ENCODE measurements at regions not wholly inside any gene's neighbourhood (a gene's known extent, or its start where the extent isn't known, plus 50 kb on each side); places are given as distances from the start of the nearest gene placed in this dataset.

DNA sequence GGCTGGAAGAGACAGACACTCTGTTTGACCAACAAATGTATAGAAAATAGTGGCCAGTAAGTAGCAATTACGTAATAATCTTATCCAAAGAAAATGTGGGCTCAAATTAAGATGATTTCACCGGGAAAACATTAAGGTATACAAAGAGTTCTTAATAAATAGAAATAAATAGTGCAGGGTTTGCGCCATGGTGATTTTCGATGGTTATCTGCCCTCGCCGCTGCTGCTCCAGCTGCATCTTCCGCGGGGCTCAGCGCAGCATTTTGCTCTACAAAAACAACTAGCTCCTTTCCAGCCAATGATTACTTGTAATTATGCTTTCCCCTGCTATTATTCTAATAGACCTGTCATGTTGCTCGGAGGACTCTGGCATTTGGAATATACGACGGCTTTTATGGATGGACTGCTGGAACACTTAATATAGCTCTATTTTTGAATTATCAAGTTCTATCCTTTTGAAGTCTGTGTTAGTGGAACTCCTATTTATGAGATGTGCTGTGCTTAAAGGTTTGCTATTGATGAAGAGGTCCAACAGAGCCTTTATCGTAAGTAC is 103.8 kb downstream of the BUB3 start:
- TF ChIP-seq, protein P1, sequence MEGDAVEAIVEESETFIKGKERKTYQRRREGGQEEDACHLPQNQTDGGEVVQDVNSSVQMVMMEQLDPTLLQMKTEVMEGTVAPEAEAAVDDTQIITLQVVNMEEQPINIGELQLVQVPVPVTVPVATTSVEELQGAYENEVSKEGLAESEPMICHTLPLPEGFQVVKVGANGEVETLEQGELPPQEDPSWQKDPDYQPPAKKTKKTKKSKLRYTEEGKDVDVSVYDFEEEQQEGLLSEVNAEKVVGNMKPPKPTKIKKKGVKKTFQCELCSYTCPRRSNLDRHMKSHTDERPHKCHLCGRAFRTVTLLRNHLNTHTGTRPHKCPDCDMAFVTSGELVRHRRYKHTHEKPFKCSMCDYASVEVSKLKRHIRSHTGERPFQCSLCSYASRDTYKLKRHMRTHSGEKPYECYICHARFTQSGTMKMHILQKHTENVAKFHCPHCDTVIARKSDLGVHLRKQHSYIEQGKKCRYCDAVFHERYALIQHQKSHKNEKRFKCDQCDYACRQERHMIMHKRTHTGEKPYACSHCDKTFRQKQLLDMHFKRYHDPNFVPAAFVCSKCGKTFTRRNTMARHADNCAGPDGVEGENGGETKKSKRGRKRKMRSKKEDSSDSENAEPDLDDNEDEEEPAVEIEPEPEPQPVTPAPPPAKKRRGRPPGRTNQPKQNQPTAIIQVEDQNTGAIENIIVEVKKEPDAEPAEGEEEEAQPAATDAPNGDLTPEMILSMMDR (IDR thresholded peaks at IDR 0.05; ENCODE audit: insufficient read depth, low read depth, low read length) = no peak
- no peak overlapping the region for H3K4me3 ChIP-seq (ENCODE audit: low read depth, low read length)
- DNase-seq (ENCODE audit: low read depth) = no peak

DNA sequence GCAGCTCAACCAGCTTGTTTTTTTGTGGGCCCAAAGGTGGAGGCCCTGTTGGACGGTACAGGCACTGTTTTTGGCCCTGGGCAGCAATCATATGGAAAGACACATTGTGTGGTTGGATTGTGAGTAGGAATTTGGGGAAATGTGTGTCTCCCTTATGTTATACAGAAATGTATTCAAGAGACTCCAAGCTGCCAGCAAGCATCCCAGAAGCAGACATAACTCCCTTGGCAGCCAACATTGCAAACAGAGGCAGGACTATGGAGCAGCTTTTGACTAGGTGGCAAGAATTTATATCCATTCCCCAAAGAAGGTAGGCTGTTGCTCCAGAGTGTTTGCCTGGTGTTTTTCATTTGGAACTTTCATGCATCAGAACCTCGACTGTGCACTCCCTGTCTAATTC is 104.9 kb downstream of the BUB3 start:
- H3K4me3 ChIP-seq (ENCODE audit: low read depth, low read length) = no peak overlapping the region
- DNase-seq (ENCODE audit: low read depth) = no peak
- TF ChIP-seq, protein P1 (IDR thresholded peaks at IDR 0.05; ENCODE audit: insufficient read depth, low read depth, low read length) = no peak

DNA sequence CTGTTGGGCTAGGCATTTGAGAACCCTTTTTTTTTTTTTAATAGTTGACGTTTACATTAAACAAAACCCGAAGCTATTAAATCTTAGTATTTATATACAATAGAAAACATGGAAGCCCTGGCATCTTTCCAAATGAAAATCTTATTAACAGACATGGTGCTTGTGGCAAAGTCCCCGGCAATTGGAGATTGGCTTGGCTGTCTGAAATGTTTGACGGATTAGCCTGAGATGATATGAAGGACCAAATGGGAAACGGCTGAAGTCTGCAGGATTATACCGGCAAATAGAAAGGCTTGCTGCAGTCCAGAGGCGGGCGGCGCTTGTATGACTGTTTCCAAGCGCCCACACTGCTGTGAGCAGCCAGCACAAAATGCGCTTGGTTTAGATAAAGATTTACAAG is 105.6 kb downstream of the BUB3 start:
- DNase-seq (ENCODE audit: low read depth) = no peak
- H3K4me3 ChIP-seq (ENCODE audit: low read depth, low read length) = no peak overlapping the region
- TF ChIP-seq, protein P1 (IDR thresholded peaks at IDR 0.05; ENCODE audit: insufficient read depth, low read depth, low read length) = no peak

DNA sequence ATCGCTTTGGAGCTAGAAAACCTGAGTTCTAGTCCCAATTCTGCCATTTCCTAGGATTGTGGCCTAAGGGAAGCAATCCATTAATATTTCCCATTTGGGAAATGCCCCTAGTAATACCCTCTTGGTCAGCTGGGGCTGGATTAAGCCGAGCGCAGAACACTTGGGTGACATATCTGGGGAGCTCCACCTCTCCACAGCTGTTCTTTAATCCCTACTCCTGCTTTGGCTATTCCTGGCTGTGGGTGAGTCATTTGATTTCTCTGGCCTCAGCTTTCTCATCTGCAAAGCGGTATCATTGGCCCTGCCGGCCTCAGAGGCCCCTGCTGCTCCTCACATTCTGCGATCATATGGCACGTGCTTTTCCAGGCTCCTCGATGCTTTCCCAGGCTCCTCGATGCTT is 108.3 kb downstream of the BUB3 start:
- TF ChIP-seq, protein P1 (IDR thresholded peaks at IDR 0.05; ENCODE audit: insufficient read depth, low read depth, low read length) = no peak
- H3K4me3 ChIP-seq (ENCODE audit: low read depth, low read length) = no peak overlapping the region
- DNase-seq (ENCODE audit: low read depth) = no peak

DNA sequence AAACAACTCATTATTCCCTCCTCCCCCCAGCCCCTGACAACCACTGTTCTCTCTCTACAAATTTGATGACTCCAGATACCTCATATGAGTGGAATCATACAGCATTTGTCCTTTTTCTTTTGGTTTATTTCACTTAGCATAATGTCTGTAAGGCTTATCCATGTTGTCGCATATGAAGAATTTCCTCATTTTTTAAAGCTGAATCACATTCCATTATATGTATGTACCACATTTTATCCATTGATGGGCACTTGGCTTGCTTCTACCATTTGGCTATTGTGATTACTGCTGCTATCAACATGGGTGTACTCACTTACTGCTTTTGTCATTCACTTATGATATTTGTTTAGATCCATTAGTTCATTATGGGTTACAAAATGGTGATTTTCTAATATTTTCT is 112.8 kb downstream of the BUB3 start:
- no peak for DNase-seq (ENCODE audit: low read depth)
- H3K4me3 ChIP-seq (ENCODE audit: low read depth, low read length) = no peak overlapping the region
- TF ChIP-seq, protein P1 (IDR thresholded peaks at IDR 0.05; ENCODE audit: insufficient read depth, low read depth, low read length) = no peak

DNA sequence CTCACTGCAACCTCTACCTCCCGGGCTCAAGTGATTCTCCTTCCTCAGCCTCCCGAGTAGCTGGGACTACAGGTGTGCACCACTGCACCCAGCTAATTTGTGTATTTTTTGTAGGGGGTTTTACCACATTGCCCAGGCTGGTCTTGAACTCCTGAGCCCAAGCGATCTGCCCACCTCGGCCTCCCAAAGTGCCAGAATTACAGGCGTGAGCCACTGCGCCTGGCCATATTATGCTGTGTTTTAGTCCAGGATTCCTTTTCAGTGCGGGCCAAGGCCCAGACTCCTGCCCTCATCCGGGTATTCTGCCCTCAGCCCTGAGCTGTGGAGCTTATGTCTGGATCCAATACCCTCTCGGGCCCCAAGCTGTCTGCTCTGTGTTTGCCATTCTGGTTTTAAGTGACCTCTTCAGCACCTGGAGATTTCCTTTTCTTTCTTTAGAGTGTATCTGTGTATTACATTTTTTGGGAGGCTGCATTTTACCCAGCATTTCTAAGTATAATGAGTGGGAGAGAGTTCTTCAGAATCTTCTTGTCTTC is 114.9 kb downstream of the BUB3 start:
- no peak overlapping the region for H3K4me3 ChIP-seq (ENCODE audit: low read depth, low read length)
- no peak for DNase-seq (ENCODE audit: low read depth)
- TF ChIP-seq, protein P1 (IDR thresholded peaks at IDR 0.05; ENCODE audit: insufficient read depth, low read depth, low read length) = no peak

DNA sequence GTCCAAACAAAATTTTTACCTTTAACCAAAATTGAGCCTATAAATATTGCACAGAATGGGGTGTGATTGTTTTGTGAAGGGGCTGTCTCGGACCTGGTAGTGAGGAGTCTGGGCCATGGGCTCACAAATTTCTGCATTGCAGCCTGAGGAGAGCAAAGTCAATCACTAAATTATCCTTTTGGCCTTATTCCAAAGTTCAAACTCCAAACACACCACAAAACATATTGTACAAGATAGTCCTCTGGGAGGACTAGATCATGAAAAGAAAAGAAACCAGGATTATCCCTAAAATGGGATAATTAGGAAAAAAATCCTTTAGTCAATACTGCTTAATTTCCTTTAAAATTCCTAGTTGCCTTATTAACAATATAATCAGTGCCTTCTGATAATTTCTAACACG is 115.5 kb downstream of the BUB3 start:
- no peak for DNase-seq (ENCODE audit: low read depth)
- H3K4me3 ChIP-seq (ENCODE audit: low read depth, low read length) = no peak overlapping the region
- TF ChIP-seq, protein P1 (IDR thresholded peaks at IDR 0.05; ENCODE audit: insufficient read depth, low read depth, low read length) = no peak

Measured in fibroblast of villous mesenchyme (primary cell).